H9 (cell line): ENCODE measurements at regions not wholly inside any gene's neighbourhood (a gene's known extent, or its start where the extent isn't known, plus 50 kb on each side); places are given as distances from the start of the nearest gene placed in this dataset.

Source experiments
- DNase-seq: peaks from one replicate; pipeline ENCODE4 v3.0.0-alpha.2; 2017
- H2AFZ ChIP-seq: one replicate; pipeline ENCODE4 v1.6.1; 2013; ENCODE audit warnings: mild to moderate bottlenecking, low read length, control low read depth, moderate library complexity
- H2AK5ac ChIP-seq: 2 replicates; pipeline ENCODE4 v1.6.1; 2013; ENCODE audit warnings: low read length, control low read depth, mixed read lengths; ENCODE audit not compliant: insufficient read length
- H2BK120ac ChIP-seq: one replicate; pipeline ENCODE4 v1.6.1; 2013; ENCODE audit warnings: low read depth, mild to moderate bottlenecking, low read length, control low read depth, inconsistent platforms; ENCODE audit not compliant: poor library complexity, severe bottlenecking
- H2BK12ac ChIP-seq: 2 replicates; pipeline ENCODE4 v1.6.1; 2013; ENCODE audit warnings: low read length, control low read depth, mixed read lengths, low read depth; ENCODE audit not compliant: insufficient read length
- H2BK15ac ChIP-seq: 2 replicates; pipeline ENCODE4 v1.6.1; 2013; ENCODE audit warnings: low read depth, low read length, control low read depth
- H2BK20ac ChIP-seq: one replicate; pipeline ENCODE4 v1.6.1; 2013; ENCODE audit warnings: low read depth, mild to moderate bottlenecking, low read length, control low read depth, inconsistent platforms; ENCODE audit not compliant: poor library complexity, severe bottlenecking
- H2BK5ac ChIP-seq: 2 replicates; pipeline ENCODE4 v1.6.1; 2013; ENCODE audit warnings: low read length, control low read depth, mixed read lengths; ENCODE audit not compliant: insufficient read length
- H3K14ac ChIP-seq: 2 replicates; pipeline ENCODE4 v1.6.1; 2013; ENCODE audit warnings: low read length, control low read depth; ENCODE audit not compliant: insufficient read depth
- H3K18ac ChIP-seq: 2 replicates; pipeline ENCODE4 v1.6.1; 2013; ENCODE audit warnings: low read depth, mild to moderate bottlenecking, mixed read lengths, low read length, control low read depth; ENCODE audit not compliant: insufficient read length
- H3K23ac ChIP-seq: 2 replicates; pipeline ENCODE4 v1.6.1; 2013; ENCODE audit warnings: low read length, control low read depth, mixed read lengths, low read depth; ENCODE audit not compliant: insufficient read length
- H3K23me2 ChIP-seq: 2 replicates; pipeline ENCODE4 v1.6.1; 2013; ENCODE audit warnings: low read depth, mild to moderate bottlenecking, mixed read lengths, low read length, control low read depth; ENCODE audit not compliant: insufficient read length, poor library complexity, severe bottlenecking
- H3K27ac ChIP-seq: 2 replicates; pipeline ENCODE4 v1.5.1; 2013; ENCODE audit warnings: low read length, control low read depth, mixed read lengths, low read depth; ENCODE audit not compliant: insufficient read length
- H3K27me3 ChIP-seq: 2 replicates; pipeline ENCODE4 v1.6.1; 2013; ENCODE audit warnings: low read length, control low read depth, inconsistent platforms; ENCODE audit not compliant: insufficient read depth
- H3K4ac ChIP-seq: 2 replicates; pipeline ENCODE4 v1.6.1; 2013; ENCODE audit warnings: low read depth, mild to moderate bottlenecking, control low read depth, inconsistent platforms, low read length, moderate library complexity
- H3K4me1 ChIP-seq: 2 replicates; pipeline ENCODE4 v1.6.1; 2013; ENCODE audit warnings: low read length, control low read depth, inconsistent platforms; ENCODE audit not compliant: insufficient read depth
- H3K4me2 ChIP-seq: 2 replicates; pipeline ENCODE4 v1.6.1; 2013; ENCODE audit warnings: low read length, control low read depth, mixed read lengths; ENCODE audit not compliant: insufficient read length, insufficient read depth
- H3K56ac ChIP-seq: 2 replicates; pipeline ENCODE4 v1.6.1; 2013; ENCODE audit warnings: low read depth, mild to moderate bottlenecking, mixed read lengths, low read length, control low read depth; ENCODE audit not compliant: insufficient read length
- H3K79me1 ChIP-seq: 2 replicates; pipeline ENCODE4 v1.6.1; 2013; ENCODE audit warnings: low read depth, mild to moderate bottlenecking, moderate library complexity, low read length, control low read depth, inconsistent platforms; ENCODE audit not compliant: insufficient read depth, poor library complexity, severe bottlenecking
- H3K79me2 ChIP-seq: 2 replicates; pipeline ENCODE4 v1.6.1; 2013; ENCODE audit warnings: low read length, control low read depth, inconsistent platforms; ENCODE audit not compliant: insufficient read depth
- H3K9ac ChIP-seq: 2 replicates; pipeline ENCODE4 v1.6.1; 2013; ENCODE audit warnings: low read length, control low read depth, mixed read lengths; ENCODE audit not compliant: insufficient read length; ENCODE audit errors: extremely low read depth
- H3K9me3 ChIP-seq: one replicate; pipeline ENCODE4 v1.6.1; 2013; ENCODE audit warnings: low read depth, low read length, inconsistent platforms; ENCODE audit not compliant: control insufficient read depth
- H3T11ph ChIP-seq: one replicate; pipeline ENCODE4 v1.6.1; 2013; ENCODE audit warnings: mild to moderate bottlenecking, low read length, control low read depth, inconsistent platforms
- H4K20me1 ChIP-seq: one replicate; pipeline ENCODE4 v1.6.1; 2013; ENCODE audit not compliant: control insufficient read depth, insufficient read length, insufficient read depth
- H4K5ac ChIP-seq: 2 replicates; pipeline ENCODE4 v1.6.1; 2013; ENCODE audit warnings: low read depth, mild to moderate bottlenecking, mixed read lengths, low read length, control low read depth; ENCODE audit not compliant: insufficient read length
- H4K8ac ChIP-seq: replicated peaks from 2 replicates; pipeline ENCODE4 v1.6.1; 2013; ENCODE audit warnings: low read length, control low read depth, mixed read lengths, low read depth; ENCODE audit not compliant: insufficient read length
- H4K91ac ChIP-seq: 2 replicates; pipeline ENCODE4 v1.6.1; 2013; ENCODE audit warnings: low read depth, mild to moderate bottlenecking, moderate library complexity, mixed read lengths, low read length, control low read depth; ENCODE audit not compliant: insufficient read length
- H3K27ac Mint-ChIP-seq, 3 experiments: 2 replicates in 2 of 3; 3 replicates in 1 of 3; pipeline ENCODE4 v1.8.0; 2020 to 2021; ENCODE audit warnings: mixed read lengths in 3 of 3, mild to moderate bottlenecking in 1 of 3, moderate library complexity in 1 of 3
- H3K27me3 Mint-ChIP-seq: 2 replicates; pipeline ENCODE4 v1.8.0; 2021; ENCODE audit warnings: low read depth, mild to moderate bottlenecking, moderate library complexity, mixed read lengths
- H3K36me3 Mint-ChIP-seq, 3 experiments: 2 replicates in 2 of 3; 3 replicates in 1 of 3; pipeline ENCODE4 v1.8.0; 2020 to 2021; ENCODE audit warnings: low read depth in 3 of 3, mixed read lengths in 3 of 3; ENCODE audit not compliant: insufficient read depth in 1 of 3
- H3K4me1 Mint-ChIP-seq, 2 experiments: 2 replicates each; pipeline ENCODE4 v1.8.0; 2020; ENCODE audit warnings: mixed read lengths in 2 of 2
- H3K4me3 Mint-ChIP-seq, 2 experiments: 2 replicates in 1 of 2; 3 replicates in 1 of 2; pipeline ENCODE4 v1.8.0; 2020 to 2021; ENCODE audit warnings: mild to moderate bottlenecking in 2 of 2, mixed read lengths in 2 of 2, moderate library complexity in 1 of 2
- H3K9me3 Mint-ChIP-seq, 2 experiments: 2 replicates in 1 of 2; 3 replicates in 1 of 2; pipeline ENCODE4 v1.8.0; 2020; ENCODE audit warnings: mild to moderate bottlenecking in 2 of 2, mixed read lengths in 2 of 2, moderate library complexity in 1 of 2
- WGBS: extraction: QIAGEN DNeasy Blood & Tissue Kit; methylation state at CpG from one replicate; pipeline ENCODE4 v1.1.7; 2013; ENCODE audit warnings: missing lambda C conversion rate, low lambda C conversion rate, mixed read lengths; ENCODE audit not compliant: insufficient read length; ENCODE audit errors: extremely low coverage; 5-methylcytosine and 5-hydroxymethylcytosine counted together
- TF ChIP-seq, protein P1 (sequence below): fragments of 200-600 bp; sonication (generic); conservative IDR thresholded peaks from 3 replicates; pipeline ENCODE4 v1.8.0; 2021; ENCODE audit warnings: antibody characterized with exemption, mild to moderate bottlenecking

DNA sequence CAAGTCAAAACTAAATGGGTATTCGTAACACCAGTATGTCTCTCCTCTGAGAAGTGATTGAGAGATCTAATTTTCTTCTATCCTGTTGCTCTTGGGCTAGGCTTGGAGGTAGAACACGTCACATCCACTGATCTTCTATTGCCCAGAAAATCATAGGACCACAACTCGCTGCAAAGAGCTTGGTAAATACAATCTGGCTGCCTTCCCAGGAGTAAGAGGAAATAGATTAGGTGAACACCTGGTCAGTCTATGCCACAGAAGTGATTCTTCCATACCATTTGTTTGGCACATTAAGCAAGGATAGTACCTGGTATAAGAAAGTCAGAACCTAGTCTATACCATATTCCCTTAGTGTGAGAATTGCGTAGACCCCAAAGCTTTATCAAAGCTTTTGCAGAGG, 129.3 kb upstream of the PHYHIPL start:
- Histone ChIP-seq H3K9ac (no peak overlapping the region), H2BK12ac (no peak overlapping the region), H3K79me2 (no peaks in the 10 kb centered on the region), H4K20me1 (no peaks in the 10 kb centered on the region), H3K4ac (no peak overlapping the region), H4K91ac (no peak overlapping the region), H4K8ac (no peak overlapping the region), H3K27ac (no peak overlapping the region), H3K18ac (no peak overlapping the region), H3K4me2 (no peak overlapping the region), H3K23ac (no peak overlapping the region), H3K23me2 (no peaks in the 10 kb centered on the region), H3K14ac (no peak overlapping the region), H4K5ac (no peak overlapping the region), H2BK5ac (no peak overlapping the region), H2BK120ac (no peak overlapping the region), H3K27me3 (no peaks in the 10 kb centered on the region), H2BK20ac (no peak overlapping the region), H2BK15ac (no peak overlapping the region), H2AK5ac (no peak overlapping the region), H3K56ac (no peak overlapping the region), H2AFZ (no peak overlapping the region), H3K79me1 (no peaks in the 10 kb centered on the region), H3K4me1 (no peaks in the 10 kb centered on the region), H3K9me3 (no peaks in the 10 kb centered on the region), H3T11ph (no peak overlapping the region)
- H3K27me3 Mint-ChIP-seq: peaks cover 6% of the 10 kb centered on the region; the same call in 1 of the 2 replicates
- H3K9me3 Mint-ChIP-seq: peaks cover 15 to 19% of the 10 kb centered on the region in 2 experiments; a peak in 4 of 5 replicates
- H3K36me3 Mint-ChIP-seq: peaks cover 0 to 10% (median 2%) of the 10 kb centered on the region in 3 experiments; a peak in 4 of 7 replicates
- TF ChIP-seq, protein P1, sequence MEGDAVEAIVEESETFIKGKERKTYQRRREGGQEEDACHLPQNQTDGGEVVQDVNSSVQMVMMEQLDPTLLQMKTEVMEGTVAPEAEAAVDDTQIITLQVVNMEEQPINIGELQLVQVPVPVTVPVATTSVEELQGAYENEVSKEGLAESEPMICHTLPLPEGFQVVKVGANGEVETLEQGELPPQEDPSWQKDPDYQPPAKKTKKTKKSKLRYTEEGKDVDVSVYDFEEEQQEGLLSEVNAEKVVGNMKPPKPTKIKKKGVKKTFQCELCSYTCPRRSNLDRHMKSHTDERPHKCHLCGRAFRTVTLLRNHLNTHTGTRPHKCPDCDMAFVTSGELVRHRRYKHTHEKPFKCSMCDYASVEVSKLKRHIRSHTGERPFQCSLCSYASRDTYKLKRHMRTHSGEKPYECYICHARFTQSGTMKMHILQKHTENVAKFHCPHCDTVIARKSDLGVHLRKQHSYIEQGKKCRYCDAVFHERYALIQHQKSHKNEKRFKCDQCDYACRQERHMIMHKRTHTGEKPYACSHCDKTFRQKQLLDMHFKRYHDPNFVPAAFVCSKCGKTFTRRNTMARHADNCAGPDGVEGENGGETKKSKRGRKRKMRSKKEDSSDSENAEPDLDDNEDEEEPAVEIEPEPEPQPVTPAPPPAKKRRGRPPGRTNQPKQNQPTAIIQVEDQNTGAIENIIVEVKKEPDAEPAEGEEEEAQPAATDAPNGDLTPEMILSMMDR: no peak
- no peak for DNase-seq
- H3K4me3 Mint-ChIP-seq: no peak overlapping the region
- H3K27ac Mint-ChIP-seq: no peak overlapping the region
- no CpG with 5 or more reads among the region's 4 CpGs for WGBS
- peaks cover 9 to 11% of the 10 kb centered on the region in 2 experiments for H3K4me1 Mint-ChIP-seq
